SK-N-SH treated with all-trans-retinoic acid at 6 μM for 48 hours (cell line): ENCODE measurements at regions not wholly inside any gene's neighbourhood (a gene's known extent, or its start where the extent isn't known, plus 50 kb on each side); places are given as distances from the start of the nearest gene placed in this dataset.

ENCODE experiments used
- BACH2 ChIP-seq: fragments of 250-450 bp; sonication (Bioruptor Pico); IDR thresholded peaks from 2 replicates; pipeline ENCODE4 v1.9.0; 2021; ENCODE audit warnings: mild to moderate bottlenecking, borderline replicate concordance
- ESRRG ChIP-seq: fragments of 250-450 bp; sonication (Bioruptor Pico); IDR thresholded peaks from 2 replicates; pipeline ENCODE4 v1.6.1; 2021; ENCODE audit warnings: mild to moderate bottlenecking
- ISL1 ChIP-seq: fragments of 250-450 bp; sonication (Bioruptor Pico); IDR thresholded peaks from 2 replicates; pipeline ENCODE4 v2.1.2; 2022; ENCODE audit warnings: mild to moderate bottlenecking, moderate library complexity
- PATZ1 ChIP-seq: fragments of 250-450 bp; sonication (Bioruptor Pico); IDR thresholded peaks from 2 replicates; pipeline ENCODE4 v1.8.0; 2020; ENCODE audit warnings: mild to moderate bottlenecking, moderate library complexity, borderline replicate concordance
- PPARA ChIP-seq: fragments of 250-450 bp; sonication (Bioruptor Pico); IDR thresholded peaks from 2 replicates; pipeline ENCODE4 v1.5.0; 2020; ENCODE audit warnings: mild to moderate bottlenecking, borderline replicate concordance
- RARB ChIP-seq: fragments of 250-450 bp; sonication (Bioruptor Pico); IDR thresholded peaks from 2 replicates; pipeline ENCODE4 v1.8.0; 2021; ENCODE audit warnings: mild to moderate bottlenecking, moderate library complexity
- SNAI2 ChIP-seq: fragments of 250-450 bp; sonication (Bioruptor Pico); IDR thresholded peaks from 2 replicates; pipeline ENCODE4 v1.5.0; 2020; ENCODE audit warnings: mild to moderate bottlenecking, moderate library complexity
- TCF4 ChIP-seq: fragments of 250-450 bp; sonication (Bioruptor Pico); IDR thresholded peaks from 2 replicates; pipeline ENCODE4 v1.8.0; 2021; ENCODE audit warnings: mild to moderate bottlenecking, moderate library complexity, borderline replicate concordance
- ZNF565 ChIP-seq: fragments of 450-650 bp; formaldehyde crosslinking; conservative IDR thresholded peaks from 2 replicates; pipeline ENCODE4 v1.5.0; 2020; ENCODE audit warnings: low read depth, mild to moderate bottlenecking, moderate library complexity
- TF ChIP-seq, protein P1 (sequence below): fragments of 250-450 bp; sonication (Bioruptor Pico); IDR thresholded peaks from 2 replicates; pipeline ENCODE4 v1.5.1; 2020; ENCODE audit warnings: low read depth, mild to moderate bottlenecking, moderate library complexity

- TF ChIP-seq BACH2 (no peak), TCF4 (no peak), ZNF565 (no peak), RARB (no peak), ESRRG (CRISPR knock-in tag) (no peak), PATZ1 (CRISPR knock-in tag) (no peak), SNAI2 (CRISPR knock-in tag) (no peak), PPARA (CRISPR knock-in tag) (no peak), ISL1 (no peak)
- TF ChIP-seq, protein P1, sequence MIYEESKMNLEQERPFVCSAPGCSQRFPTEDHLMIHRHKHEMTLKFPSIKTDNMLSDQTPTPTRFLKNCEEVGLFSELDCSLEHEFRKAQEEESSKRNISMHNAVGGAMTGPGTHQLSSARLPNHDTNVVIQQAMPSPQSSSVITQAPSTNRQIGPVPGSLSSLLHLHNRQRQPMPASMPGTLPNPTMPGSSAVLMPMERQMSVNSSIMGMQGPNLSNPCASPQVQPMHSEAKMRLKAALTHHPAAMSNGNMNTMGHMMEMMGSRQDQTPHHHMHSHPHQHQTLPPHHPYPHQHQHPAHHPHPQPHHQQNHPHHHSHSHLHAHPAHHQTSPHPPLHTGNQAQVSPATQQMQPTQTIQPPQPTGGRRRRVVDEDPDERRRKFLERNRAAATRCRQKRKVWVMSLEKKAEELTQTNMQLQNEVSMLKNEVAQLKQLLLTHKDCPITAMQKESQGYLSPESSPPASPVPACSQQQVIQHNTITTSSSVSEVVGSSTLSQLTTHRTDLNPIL (CRISPR knock-in tag), result no peak
Measured at GRCh38 chr1:89451011-89451410, 73.6 kb upstream of the LRRC8B start.
